Testis (tissue), 2 donors: ENCODE measurements at regions not wholly inside any gene's neighbourhood (a gene's known extent, or its start where the extent isn't known, plus 50 kb on each side); places are given as distances from the start of the nearest gene placed in this dataset.

Experiments used
- CTCF ChIP-seq, 3 experiments: fragments of 450-650 bp in 2 of 3; fragments of 200-600 bp in 1 of 3; sonication (generic) in 1 of 3; IDR thresholded peaks; one replicate each; pipeline ENCODE4 v1.5.1; 2016 to 2019; ENCODE audit warnings: antibody characterized with exemption in 3 of 3, mild to moderate bottlenecking in 2 of 3, moderate library complexity in 1 of 3
- POLR2A ChIP-seq: fragments of 450-650 bp; IDR thresholded peaks from one replicate; pipeline ENCODE4 v1.6.1; 2017; ENCODE audit warnings: antibody characterized with exemption, mild to moderate bottlenecking, moderate library complexity

- TF ChIP-seq CTCF (IDR thresholded peaks at IDR 0.05) (no peak), POLR2A (no peak)
Observed at GRCh38 chr2:166593403-166593802, 99.4 kb upstream of the SCN7A start.
